ENCODE measurements at regions not wholly inside any gene's neighbourhood (a gene's known extent, or its start where the extent isn't known, plus 50 kb on each side); places are given as distances from the start of the nearest gene placed in this dataset.

GRCh38 chr13:74219566-74219965 is 85.4 kb upstream of the KLF12 start:
- no peak for DNase-seq (ENCODE audit: low read depth in 2 of 3, low spot score in 1 of 3)

GRCh38 chr13:74218291-74218690 is 84.1 kb upstream of the KLF12 start:
- no peak for DNase-seq (ENCODE audit: low read depth in 2 of 3, low spot score in 1 of 3)

DNA sequence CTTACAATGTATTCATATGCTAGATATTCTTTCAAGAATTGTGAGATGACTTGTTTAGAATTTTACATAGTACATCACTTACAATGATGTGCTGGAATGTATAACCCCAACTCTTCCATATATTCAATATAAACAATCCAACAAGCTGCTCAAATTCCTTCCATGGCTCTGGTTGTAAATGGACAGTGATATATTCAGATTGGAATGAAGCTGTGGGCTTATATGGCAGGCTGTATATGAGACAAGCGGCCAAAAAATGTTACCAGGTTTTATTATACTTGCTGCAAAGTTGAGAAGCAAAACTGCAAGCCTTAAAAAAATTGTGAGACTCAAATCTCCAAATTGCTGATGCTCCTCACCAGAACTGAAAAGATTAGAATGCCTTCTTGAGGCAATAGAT is 83.6 kb upstream of the KLF12 start:
- no peak for DNase-seq (ENCODE audit: low read depth in 2 of 3, low spot score in 1 of 3)

GRCh38 chr13:74215420-74215819 is 81.2 kb upstream of the KLF12 start:
- no peak for DNase-seq (ENCODE audit: low read depth in 2 of 3, low spot score in 1 of 3)

- no peak for DNase-seq (ENCODE audit: low read depth in 2 of 3, low spot score in 1 of 3)
Observed at GRCh38 chr13:74214321-74214720, 80.1 kb upstream of the KLF12 start.

GRCh38 chr13:74210693-74211393 is 76.6 kb upstream of the KLF12 start:
- DNase-seq (ENCODE audit: low read depth in 2 of 3, low spot score in 1 of 3), result no peak

DNA sequence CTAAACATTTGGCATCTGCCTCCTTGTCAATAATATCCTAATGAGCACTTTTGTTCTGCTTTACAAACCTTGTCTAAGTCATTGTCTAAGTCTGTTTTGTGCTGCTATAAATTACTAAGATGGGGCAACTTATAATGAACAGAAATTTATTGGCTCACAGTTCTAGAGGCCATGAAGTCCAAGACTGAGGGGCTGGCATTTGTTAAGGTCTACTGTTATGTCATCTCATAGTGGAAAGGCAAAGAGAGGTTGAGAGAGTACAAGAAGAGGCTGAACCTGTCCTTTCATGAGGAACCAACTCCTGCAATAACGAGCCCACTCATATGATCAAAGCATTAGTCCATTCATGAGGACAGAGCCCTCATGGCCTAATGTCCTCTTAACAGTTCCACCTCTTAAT is 72.7 kb upstream of the KLF12 start:
- DNase-seq (ENCODE audit: low read depth in 2 of 3, low spot score in 1 of 3), result no peak

DNA sequence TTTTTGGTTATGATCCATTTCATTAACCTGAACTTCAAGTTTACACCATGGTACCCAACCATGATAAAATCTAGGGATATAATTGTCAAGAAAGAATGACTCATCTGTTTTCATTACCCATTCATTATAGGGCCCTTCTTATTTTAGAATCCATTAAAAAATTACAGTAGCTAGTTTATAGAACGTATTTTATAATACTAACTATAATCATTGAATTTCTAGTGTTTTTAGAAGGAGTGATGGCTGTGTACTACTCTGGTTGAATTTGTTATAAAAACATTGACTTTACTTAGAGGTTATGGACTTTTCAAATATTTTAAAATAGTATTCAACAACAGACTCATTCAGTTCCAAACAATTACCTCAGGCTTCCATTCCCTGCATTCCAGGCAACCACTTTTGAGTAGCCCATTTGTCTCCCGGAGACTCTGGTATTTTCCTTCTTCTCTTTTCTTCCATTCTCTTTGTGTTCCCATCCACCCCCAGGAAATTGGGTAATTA is 71.9 kb upstream of the KLF12 start:
- no peak for DNase-seq (ENCODE audit: low read depth in 2 of 3, low spot score in 1 of 3)

- no peak for DNase-seq (ENCODE audit: low read depth in 2 of 3, low spot score in 1 of 3)
Observed at GRCh38 chr13:74205313-74205690, 71.1 kb upstream of the KLF12 start.

DNA sequence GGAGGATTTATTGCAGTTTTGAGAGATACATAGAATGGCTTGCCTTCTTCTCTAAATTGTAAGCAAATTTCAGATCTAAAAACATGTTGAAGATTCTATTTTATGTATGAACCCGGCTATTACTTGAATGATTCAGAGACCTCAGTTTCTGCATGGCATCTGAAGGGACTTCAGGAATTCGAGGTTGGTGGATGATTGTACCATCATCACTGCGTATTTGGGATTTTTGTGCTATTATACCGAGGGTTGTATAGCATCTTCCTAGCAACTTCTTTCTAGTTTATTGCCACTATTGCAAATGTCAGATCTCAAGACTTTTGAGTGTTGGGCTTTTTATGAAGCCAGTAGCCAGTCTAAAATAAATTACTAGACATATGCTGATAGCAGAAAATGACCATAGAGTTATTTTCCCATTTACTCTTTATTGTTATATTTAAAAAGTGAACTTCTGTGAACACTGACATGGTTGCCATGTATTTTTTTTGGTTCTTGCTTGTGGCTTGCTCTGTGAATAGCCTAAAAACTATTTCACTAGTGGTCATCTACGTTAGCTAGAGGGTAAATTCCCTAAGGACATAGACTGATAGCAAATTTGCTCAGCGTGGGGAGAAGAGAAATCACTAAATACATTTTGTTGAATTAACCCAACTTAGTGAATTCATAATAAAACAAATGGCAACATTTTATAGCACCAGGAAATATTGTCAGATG is 70.6 kb upstream of the KLF12 start:
- no peak for DNase-seq (ENCODE audit: low read depth in 2 of 3, low spot score in 1 of 3)

- DNase-seq (ENCODE audit: low read depth in 2 of 3, low spot score in 1 of 3), result no peak
Observed at GRCh38 chr13:74203576-74203975, 69.4 kb upstream of the KLF12 start.

GRCh38 chr13:74202129-74202813 is 68.1 kb upstream of the KLF12 start:
- no peak for DNase-seq (ENCODE audit: low read depth in 2 of 3, low spot score in 1 of 3)

GRCh38 chr13:74201530-74201929 is 67.3 kb upstream of the KLF12 start:
- DNase-seq (ENCODE audit: low read depth in 2 of 3, low spot score in 1 of 3), result no peak

- no peak for DNase-seq (ENCODE audit: low read depth in 2 of 3, low spot score in 1 of 3)
Observed at GRCh38 chr13:74200081-74200480, 65.9 kb upstream of the KLF12 start.

DNA sequence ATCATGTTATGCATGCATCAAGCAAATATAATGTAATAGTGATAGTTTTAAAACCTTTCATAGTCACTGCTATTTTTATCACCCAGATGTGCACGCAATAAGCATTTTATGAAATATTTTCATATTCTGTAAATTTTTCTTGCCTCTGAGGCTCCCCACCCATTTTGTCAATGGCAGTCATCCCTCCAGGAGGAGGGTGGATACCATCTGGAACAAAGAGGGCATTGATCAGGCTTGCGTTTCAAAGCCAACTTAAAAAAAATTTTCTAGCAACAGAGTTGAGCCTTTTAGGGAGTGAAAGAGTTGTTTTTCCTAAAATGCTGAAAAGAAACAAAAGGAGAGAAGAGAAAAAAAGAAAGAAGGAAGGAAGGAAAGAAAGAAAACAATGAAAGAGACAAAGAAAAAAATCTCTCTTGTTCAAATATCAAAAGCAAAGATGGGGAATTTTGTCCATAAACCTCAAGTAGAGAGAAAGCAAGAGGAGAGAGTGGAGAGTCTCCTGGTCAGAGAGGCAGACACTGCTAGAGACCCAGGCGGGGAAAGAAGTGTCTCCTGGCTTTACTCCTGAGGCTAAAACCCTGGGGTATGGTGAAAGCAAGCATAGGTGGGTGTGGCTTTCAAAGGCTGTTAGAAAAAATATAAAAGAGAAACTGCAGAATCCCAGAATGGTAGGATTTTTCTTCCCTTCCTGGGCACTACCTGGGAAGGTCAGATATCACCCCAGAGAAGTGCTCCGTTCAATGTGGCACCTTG is 63.6 kb upstream of the KLF12 start:
- no peak for DNase-seq (ENCODE audit: low read depth in 2 of 3, low spot score in 1 of 3)

GRCh38 chr13:74194846-74195245 is 60.6 kb upstream of the KLF12 start:
- DNase-seq (ENCODE audit: low read depth in 2 of 3, low spot score in 1 of 3), result no peak

DNA sequence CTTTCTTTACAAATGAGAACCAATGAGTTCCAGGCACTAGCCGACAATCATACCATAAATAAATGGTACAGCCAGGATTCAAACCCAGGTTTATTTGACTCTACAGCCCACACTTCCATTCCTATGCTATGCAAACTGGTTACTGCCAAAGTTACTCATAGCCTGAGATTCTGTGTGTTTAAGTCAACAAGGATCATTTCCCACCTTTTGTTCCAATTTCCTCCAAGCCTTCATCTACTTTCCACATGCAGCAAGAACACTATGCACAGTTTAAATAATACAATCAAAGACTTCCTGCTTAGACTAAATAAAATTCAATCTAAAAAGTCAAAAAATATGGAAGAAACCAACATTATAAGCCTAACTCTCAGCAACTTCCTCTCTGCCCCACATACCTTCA is 59.2 kb upstream of the KLF12 start:
- no peak for DNase-seq (ENCODE audit: low read depth in 2 of 3, low spot score in 1 of 3)

GRCh38 chr13:74191410-74191809 is 57.2 kb upstream of the KLF12 start:
- DNase-seq (ENCODE audit: low read depth in 2 of 3, low spot score in 1 of 3), result no peak

GRCh38 chr13:74190999-74191398 is 56.8 kb upstream of the KLF12 start:
- DNase-seq (ENCODE audit: low read depth in 2 of 3, low spot score in 1 of 3), result no peak

GRCh38 chr13:74187564-74187963 is 53.4 kb upstream of the KLF12 start:
- no peak for DNase-seq (ENCODE audit: low read depth in 2 of 3, low spot score in 1 of 3)

- DNase-seq (ENCODE audit: low read depth in 2 of 3, low spot score in 1 of 3), result no peak
Observed at GRCh38 chr13:74184283-74184682, 50.1 kb upstream of the KLF12 start.

Measured in stimulated activated CD4-positive, alpha-beta T cell treated with anti-CD3 and anti-CD28 coated beads, Interleukin-12 subunit alpha, Interleukin-12 subunit beta, amount 100 ng/mL, for 48 hours (primary cell).